ENCODE measurements at regions not wholly inside any gene's neighbourhood (a gene's known extent, or its start where the extent isn't known, plus 50 kb on each side); places are given as distances from the start of the nearest gene placed in this dataset.

- TF ChIP-seq EZH2 (IDR thresholded peaks at IDR 0.05; ENCODE audit: low read length) (no peak), CTCF (optimal IDR thresholded peaks at IDR 0.05 in 1 of 3, IDR thresholded peaks at IDR 0.05 in 1 of 3, conservative IDR thresholded peaks at IDR 0.05 in 1 of 3; ENCODE audit: extremely low read depth in 1 of 3, insufficient read depth in 2 of 3, low read length in 3 of 3) (no peak)
Measured at GRCh38 chr4:187215438-187215837, 491.8 kb upstream of the FAT1 start.
